KMS-11 (cell line): ENCODE measurements at regions not wholly inside any gene's neighbourhood (a gene's known extent, or its start where the extent isn't known, plus 50 kb on each side); places are given as distances from the start of the nearest gene placed in this dataset.

Source experiments
- H2AFZ ChIP-seq: fragments of 200-600 bp; sonication (generic); 2 replicates; pipeline ENCODE4 v1.6.1; 2016; ENCODE audit warnings: antibody characterized with exemption, mixed run types, low read depth
- H3K27ac ChIP-seq: fragments of 200-600 bp; sonication (generic); 2 replicates; pipeline ENCODE4 v1.6.1; 2016; ENCODE audit warnings: mild to moderate bottlenecking, mixed run types
- H3K27me3 ChIP-seq: fragments of 200-600 bp; sonication (generic); 2 replicates; pipeline ENCODE4 v1.6.1; 2017; ENCODE audit warnings: mild to moderate bottlenecking, low read depth, mixed run types, moderate library complexity; ENCODE audit not compliant: insufficient read depth
- H3K36me3 ChIP-seq: fragments of 200-600 bp; sonication (generic); 2 replicates; pipeline ENCODE4 v1.6.1; 2017; ENCODE audit warnings: mild to moderate bottlenecking, mixed run types; ENCODE audit not compliant: insufficient read depth
- H3K4me1 ChIP-seq: fragments of 200-600 bp; sonication (generic); 2 replicates; pipeline ENCODE4 v1.6.1; 2016; ENCODE audit warnings: mild to moderate bottlenecking, low read depth, mixed run types; ENCODE audit not compliant: poor library complexity, severe bottlenecking
- H3K4me2 ChIP-seq: fragments of 200-600 bp; sonication (generic); 2 replicates; pipeline ENCODE4 v1.7.0; 2016; ENCODE audit warnings: mild to moderate bottlenecking, mixed run types
- H3K4me3 ChIP-seq: fragments of 200-600 bp; sonication (generic); IDR thresholded peaks from 2 replicates; pipeline ENCODE4 v1.6.1; 2017; ENCODE audit warnings: low read depth, low read length, mixed read lengths; ENCODE audit not compliant: insufficient read depth
- H3K79me2 ChIP-seq: fragments of 200-600 bp; sonication (generic); 2 replicates; pipeline ENCODE4 v1.6.1; 2016; ENCODE audit warnings: low read depth, mixed run types; ENCODE audit not compliant: insufficient read depth
- H3K9ac ChIP-seq: fragments of 200-600 bp; sonication (generic); 2 replicates; pipeline ENCODE4 v1.6.1; 2016; ENCODE audit warnings: mild to moderate bottlenecking, mixed run types
- H4K20me1 ChIP-seq: fragments of 200-600 bp; sonication (generic); 2 replicates; pipeline ENCODE4 v1.6.1; 2016; ENCODE audit warnings: mild to moderate bottlenecking, mixed run types; ENCODE audit not compliant: insufficient read depth
- CTCF ChIP-seq: fragments of 200-600 bp; sonication (generic); conservative IDR thresholded peaks from 2 replicates; pipeline ENCODE4 v1.6.1; 2017; ENCODE audit warnings: low read depth, mild to moderate bottlenecking, antibody characterized with exemption, low read length, moderate library complexity, mixed read lengths

DNA sequence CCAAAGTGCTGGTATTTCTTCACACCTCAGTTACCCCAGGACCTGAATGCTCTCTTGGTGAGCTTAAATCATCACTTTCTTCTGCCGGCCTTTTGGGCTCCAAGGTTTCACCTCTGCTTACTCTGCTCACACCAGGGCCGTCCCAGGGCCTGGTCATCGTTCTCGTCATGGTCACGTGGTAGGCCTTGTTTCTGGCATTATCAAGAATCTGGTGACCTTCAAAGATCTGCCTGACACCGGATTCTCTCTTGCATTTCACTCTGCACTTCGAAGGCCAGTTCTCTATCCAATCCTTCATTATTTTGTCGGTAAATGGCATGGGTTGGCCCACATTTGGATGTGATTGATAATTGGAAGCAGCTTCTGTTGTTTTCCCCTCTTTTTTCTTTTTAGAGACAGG, 80.5 kb downstream of the HRH4 start:
- Histone ChIP-seq H3K4me1 (no peaks in the 10 kb centered on the region), H3K4me2 (no peak overlapping the region), H4K20me1 (no peaks in the 10 kb centered on the region), H3K79me2 (no peaks in the 10 kb centered on the region), H3K27me3 (no peaks in the 10 kb centered on the region), H3K36me3 (no peaks in the 10 kb centered on the region), H3K27ac (no peak overlapping the region), H3K9ac (no peak overlapping the region), H3K4me3 (no peak overlapping the region), H2AFZ (no peak overlapping the region)
- TF ChIP-seq CTCF, result no peak

DNA sequence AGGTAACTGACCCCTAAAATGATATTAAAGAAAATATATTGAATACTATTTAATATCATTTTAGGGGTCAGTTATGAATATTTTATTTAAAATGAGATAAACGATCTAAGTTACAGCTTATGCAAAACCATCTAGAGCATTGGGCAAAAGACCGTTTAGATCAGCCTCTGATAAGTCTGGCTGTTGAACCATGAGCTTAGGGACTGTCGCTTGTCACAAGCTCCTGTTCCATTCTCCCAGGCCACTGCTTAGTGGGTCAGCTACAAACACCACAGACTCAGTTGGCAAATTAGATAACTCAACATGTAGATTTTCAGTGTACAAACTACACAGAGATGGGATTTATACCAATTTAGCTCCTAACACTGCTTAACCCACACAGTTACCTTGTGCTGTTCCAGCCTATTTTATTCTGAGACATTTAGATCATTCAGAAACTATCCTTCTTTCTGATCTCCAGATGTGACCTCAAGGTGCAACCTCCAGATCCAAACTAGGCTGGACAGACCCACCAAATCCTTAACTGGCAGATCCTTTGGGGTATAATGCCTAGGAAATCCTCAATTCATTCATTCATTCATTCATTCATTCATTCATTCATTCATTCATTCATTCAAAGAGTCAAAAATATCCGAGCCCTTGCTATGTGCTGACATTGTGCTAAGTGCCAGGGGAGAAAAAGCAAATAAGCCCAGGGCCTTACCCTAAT, 82.8 kb downstream of the HRH4 start:
- H3K27ac ChIP-seq, result no peak overlapping the region
- no peak overlapping the region for H2AFZ ChIP-seq
- no peaks in the 10 kb centered on the region for H3K4me1 ChIP-seq
- H3K4me3 ChIP-seq, result no peak overlapping the region
- H3K4me2 ChIP-seq, result no peak overlapping the region
- no peaks in the 10 kb centered on the region for H4K20me1 ChIP-seq
- H3K27me3 ChIP-seq, result no peaks in the 10 kb centered on the region
- no peak overlapping the region for H3K9ac ChIP-seq
- no peaks in the 10 kb centered on the region for H3K79me2 ChIP-seq
- no peak for TF ChIP-seq CTCF
- no peaks in the 10 kb centered on the region for H3K36me3 ChIP-seq

DNA sequence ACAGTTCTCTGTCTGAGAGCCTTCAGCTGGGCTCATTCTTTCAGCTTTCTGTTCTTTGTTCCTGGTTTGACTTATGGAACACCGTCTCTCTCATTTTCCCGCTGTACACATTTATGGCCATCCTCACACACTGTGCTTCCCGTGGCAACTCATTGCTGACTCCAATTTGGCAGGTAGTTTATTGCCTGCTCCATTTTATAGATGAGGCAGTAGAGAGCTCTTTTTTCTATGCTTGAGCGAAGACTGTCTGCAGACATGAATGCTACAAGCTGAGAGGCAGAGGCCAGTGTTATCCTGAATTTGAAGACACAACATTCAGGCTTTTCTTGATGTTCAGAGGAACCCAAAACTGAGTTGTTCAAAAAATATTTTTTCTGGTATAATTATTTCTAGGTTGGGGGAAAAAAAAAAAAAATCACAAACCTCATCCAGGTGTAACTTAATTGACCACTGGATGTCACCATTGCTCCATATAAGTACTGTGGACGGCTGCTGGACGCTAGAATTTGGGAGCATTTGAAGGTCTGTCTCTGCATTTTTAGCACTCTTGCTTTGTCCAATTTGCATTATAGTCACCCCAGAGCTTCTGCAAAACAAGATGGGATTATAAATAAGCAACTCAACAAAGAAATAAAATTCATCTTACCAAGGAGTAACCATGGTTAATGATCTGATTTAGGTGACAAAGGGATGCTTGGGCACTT, 83.5 kb downstream of the HRH4 start:
- Histone ChIP-seq H3K4me3 (no peak overlapping the region), H3K4me2 (no peak overlapping the region), H3K4me1 (no peaks in the 10 kb centered on the region), H2AFZ (no peak overlapping the region), H3K79me2 (no peaks in the 10 kb centered on the region), H3K27me3 (no peaks in the 10 kb centered on the region), H3K27ac (no peak overlapping the region), H4K20me1 (no peaks in the 10 kb centered on the region), H3K9ac (no peak overlapping the region), H3K36me3 (no peaks in the 10 kb centered on the region)
- TF ChIP-seq CTCF, result peak; percentile 80

DNA sequence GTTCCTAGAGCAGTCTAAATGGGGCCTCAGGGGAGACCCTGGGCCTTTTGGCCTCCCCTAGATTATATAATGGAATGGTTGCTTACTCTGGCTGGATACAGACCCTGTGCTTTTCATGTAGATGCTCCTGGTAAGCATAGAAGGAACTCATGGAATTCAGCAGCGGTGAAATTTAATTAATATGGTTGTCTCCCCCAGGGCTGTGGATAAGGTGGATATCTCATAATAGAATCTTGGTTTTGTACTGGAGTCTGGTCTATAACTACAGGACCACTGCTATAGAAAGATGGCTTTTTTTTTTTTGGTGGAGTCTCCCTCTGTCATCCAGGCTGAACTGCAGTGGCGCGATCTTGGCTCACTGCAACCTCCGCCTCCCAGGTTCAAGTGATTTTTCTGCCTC, 84.5 kb downstream of the HRH4 start:
- Histone ChIP-seq H3K9ac (no peak overlapping the region), H3K36me3 (no peaks in the 10 kb centered on the region), H3K4me1 (no peaks in the 10 kb centered on the region), H3K4me3 (no peak overlapping the region), H3K27me3 (no peaks in the 10 kb centered on the region), H3K27ac (no peak overlapping the region), H3K4me2 (no peak overlapping the region), H4K20me1 (no peaks in the 10 kb centered on the region), H2AFZ (no peak overlapping the region), H3K79me2 (no peaks in the 10 kb centered on the region)
- no peak for TF ChIP-seq CTCF
